IMR-90 (cell line): ENCODE measurements at regions not wholly inside any gene's neighbourhood (a gene's known extent, or its start where the extent isn't known, plus 50 kb on each side); places are given as distances from the start of the nearest gene placed in this dataset.

Experiments
- ATAC-seq: fragments of 200-7000 bp; cut with Tn5 transposase; 2 replicates; pipeline ENCODE4 v1.9.1; 2020; ENCODE audit warnings: low read depth, mild to moderate bottlenecking, moderate library complexity
- BruUV-seq: library from RNA; stranded (reverse); fragments of 400-500 nt; replicated peaks from 2 replicates; lab custom pipeline; 2021; lab: Mats Ljungman, UMichigan
- CTCF ChIA-PET: fragments of 300-600 bp; formaldehyde crosslinking; extraction: SDS; loops from one replicate; lab custom pipeline; 2021; ENCODE audit warnings: antibody characterized with exemption; lab: Yijun Ruan, JAX
- POLR2A ChIA-PET: fragments of 300-600 bp; sonication (Branson Sonifier 250); formaldehyde crosslinking; loops from one replicate; lab custom pipeline; 2022; ENCODE audit warnings: antibody characterized with exemption; ENCODE audit not compliant: unreplicated experiment; lab: Charles Lee
- DNase-seq: peaks from one replicate; pipeline ENCODE4 v3.0.0; 2013
- H2AFZ ChIP-seq: replicated peaks from 2 replicates; pipeline ENCODE3; 2013; ENCODE audit warnings: low read length, mild to moderate bottlenecking; ENCODE audit not compliant: poor library complexity
- H2AK5ac ChIP-seq: 2 replicates; pipeline ENCODE4 v1.6.1; 2013; ENCODE audit warnings: low read depth, low read length, inconsistent platforms
- H2AK9ac ChIP-seq: replicated peaks from 2 replicates; pipeline ENCODE3; 2013; ENCODE audit warnings: mild to moderate bottlenecking, low read depth, low read length, moderate library complexity; ENCODE audit not compliant: poor library complexity
- H2BK120ac ChIP-seq: 2 replicates; pipeline ENCODE4 v1.6.1; 2013; ENCODE audit warnings: low read depth, low read length, inconsistent platforms
- H2BK15ac ChIP-seq: 3 replicates; pipeline ENCODE4 v1.6.1; 2013; ENCODE audit warnings: low read depth, low read length, inconsistent platforms
- H2BK20ac ChIP-seq: 2 replicates; pipeline ENCODE4 v1.6.1; 2013; ENCODE audit warnings: low read depth, mild to moderate bottlenecking, inconsistent platforms, low read length, moderate library complexity
- H2BK5ac ChIP-seq: 2 replicates; pipeline ENCODE4 v1.6.1; 2013; ENCODE audit warnings: mild to moderate bottlenecking, low read depth, low read length, inconsistent platforms; ENCODE audit not compliant: poor library complexity, severe bottlenecking
- H3K14ac ChIP-seq: replicated peaks from 2 replicates; pipeline ENCODE4 v1.6.1; 2013; ENCODE audit warnings: low read depth, low read length, inconsistent platforms
- H3K18ac ChIP-seq: 2 replicates; pipeline ENCODE4 v1.6.1; 2013; ENCODE audit warnings: low read depth, low read length, control low read depth
- H3K23ac ChIP-seq: 2 replicates; pipeline ENCODE4 v1.6.1; 2013; ENCODE audit warnings: low read depth, low read length, inconsistent platforms
- H3K27ac ChIP-seq: 2 replicates; pipeline ENCODE4 v1.5.1; 2013; ENCODE audit warnings: mild to moderate bottlenecking, control low read depth, low read length; ENCODE audit not compliant: insufficient read depth
- H3K27me3 ChIP-seq: 2 replicates; pipeline ENCODE4 v1.6.1; 2013; ENCODE audit warnings: low read length; ENCODE audit not compliant: control insufficient read depth, insufficient read depth
- H3K36me3 ChIP-seq: 2 replicates; pipeline ENCODE4 v1.6.1; 2013; ENCODE audit warnings: low read length, mixed read lengths; ENCODE audit not compliant: control insufficient read depth, insufficient read depth
- H3K4ac ChIP-seq: 2 replicates; pipeline ENCODE4 v1.6.1; 2013; ENCODE audit warnings: low read depth, low read length, inconsistent platforms
- H3K4me1 ChIP-seq: 2 replicates; pipeline ENCODE4 v1.6.1; 2013; ENCODE audit warnings: low read length, mixed read lengths; ENCODE audit not compliant: control insufficient read depth, insufficient read depth
- H3K4me2 ChIP-seq: 2 replicates; pipeline ENCODE4 v1.6.1; 2013; ENCODE audit warnings: low read depth, mild to moderate bottlenecking, control low read depth, low read length, moderate library complexity
- H3K4me3 ChIP-seq: 2 replicates; pipeline ENCODE4 v1.5.1; 2013; ENCODE audit warnings: low read depth, mild to moderate bottlenecking, control low read depth, low read length, moderate library complexity; ENCODE audit not compliant: insufficient read depth
- H3K56ac ChIP-seq: 2 replicates; pipeline ENCODE4 v1.6.1; 2013; ENCODE audit warnings: low read length, inconsistent platforms; ENCODE audit not compliant: insufficient read depth; ENCODE audit errors: extremely low read depth
- H3K79me1 ChIP-seq, 2 experiments: 2 replicates each; pipeline ENCODE4 v1.6.1; 2013; ENCODE audit warnings: low read length in 2 of 2, inconsistent platforms in 1 of 2, low read depth in 1 of 2
- H3K9ac ChIP-seq: 2 replicates; pipeline ENCODE4 v1.6.1; 2013; ENCODE audit warnings: low read depth, low read length, control low read depth
- H3K9me1 ChIP-seq: 2 replicates; pipeline ENCODE4 v1.6.1; 2013; ENCODE audit warnings: low read length, inconsistent platforms; ENCODE audit not compliant: insufficient read depth
- H3K9me3 ChIP-seq: 2 replicates; pipeline ENCODE4 v1.6.1; 2013; ENCODE audit warnings: low read length; ENCODE audit not compliant: control insufficient read depth, insufficient read depth
- H4K20me1 ChIP-seq: 2 replicates; pipeline ENCODE4 v1.6.1; 2013; ENCODE audit warnings: low read length, inconsistent platforms; ENCODE audit not compliant: insufficient read depth
- H4K5ac ChIP-seq: 2 replicates; pipeline ENCODE4 v1.6.1; 2013; ENCODE audit warnings: mild to moderate bottlenecking, low read depth, low read length, control low read depth
- H4K8ac ChIP-seq, 2 experiments: 2 replicates each; pipeline ENCODE4 v1.6.1; 2013; ENCODE audit warnings: low read depth in 2 of 2, low read length in 2 of 2, control low read depth in 1 of 2, inconsistent platforms in 1 of 2
- H4K91ac ChIP-seq: 2 replicates; pipeline ENCODE4 v1.6.1; 2013; ENCODE audit warnings: low read depth, low read length, inconsistent platforms; ENCODE audit not compliant: insufficient read depth
- RFX5 ChIP-seq: IDR thresholded peaks from 2 replicates; pipeline ENCODE4 v1.8.0; 2012; ENCODE audit warnings: low read depth, mild to moderate bottlenecking, low read length, moderate library complexity
- WGBS, 2 experiments: methylation state at CpG; one replicate each; pipeline versions ENCODE4 v1.1.5 to v1.1.7; 2013; ENCODE audit warnings: missing lambda C conversion rate in 2 of 2; ENCODE audit not compliant: insufficient read length in 1 of 2; ENCODE audit errors: extremely low coverage in 2 of 2; 5-methylcytosine and 5-hydroxymethylcytosine counted together
- dilution Hi-C: fragments of 300-500 bp; cut with HindIII; formaldehyde crosslinking; loops from one replicate; pipeline ENCODE4 v1.14.3; 2018; ENCODE audit warnings: low sequenced_read_pairs; ENCODE audit not compliant: unreplicated experiment
- in situ Hi-C: fragments of 300-500 bp; cut with MboI; formaldehyde crosslinking; loops from 3 replicates; pipeline ENCODE4 v1.14.3; 2019; ENCODE audit warnings: low sequenced_read_pairs, inconsistent platforms, mixed read lengths
- intact Hi-C: fragments of 100-400 bp; cut with micrococcal nuclease; formaldehyde crosslinking; loops from 2 replicates; pipeline ENCODE4 v1.10.0; 2022

- TF ChIP-seq RFX5: no peak
- intact Hi-C loops: no loop called here
- H3K18ac ChIP-seq: no peak overlapping the region
- H3K9me3 ChIP-seq: peaks cover 2% of the 10 kb centered on the region; the same call in 1 of the 2 replicates
- dilution Hi-C loops: no loop called here
- no peak overlapping the region for H3K23ac ChIP-seq
- H3K9ac ChIP-seq: no peak overlapping the region
- no peak overlapping the region for H2BK20ac ChIP-seq
- H3K79me1 ChIP-seq: no peaks in the 10 kb centered on the region
- H3K36me3 ChIP-seq: no peaks in the 10 kb centered on the region
- H3K4me1 ChIP-seq: no peaks in the 10 kb centered on the region
- BruUV-seq: no TSS peak
- no peak overlapping the region for H3K4me2 ChIP-seq
- H3K4me3 ChIP-seq: no peak overlapping the region
- in situ Hi-C loops: no loop called here
- DNase-seq (no peak), ATAC-seq (no peak)
- no peak overlapping the region for H4K5ac ChIP-seq
- H4K20me1 ChIP-seq: no peaks in the 10 kb centered on the region
- no peak overlapping the region for H4K91ac ChIP-seq
- no peak overlapping the region for H3K27ac ChIP-seq
- WGBS, 2 experiments: no CpG with 5 or more reads among the region's 3 CpGs
- H3K4ac ChIP-seq: no peak overlapping the region
- H2AFZ ChIP-seq: no peak overlapping the region
- no peak overlapping the region for H4K8ac ChIP-seq
- H3K9me1 ChIP-seq: no peaks in the 10 kb centered on the region
- no peak overlapping the region for H2AK5ac ChIP-seq
- no peaks in the 10 kb centered on the region for H3K27me3 ChIP-seq
- H2AK9ac ChIP-seq: no peak overlapping the region
- no peak overlapping the region for H2BK5ac ChIP-seq
- H3K56ac ChIP-seq: no peak overlapping the region
- ChIA-PET POLR2A (no interaction called here), CTCF (no interaction called here)
- no peak overlapping the region for H2BK120ac ChIP-seq
- H2BK15ac ChIP-seq: no peak overlapping the region
- H3K14ac ChIP-seq: no peak overlapping the region
These were observed 274.1 kb upstream of the CTNNB1 start for GRCh38 chr3:40925231-40925630.
